NCI-H128 (cell line): ENCODE measurements at regions not wholly inside any gene's neighbourhood (a gene's known extent, or its start where the extent isn't known, plus 50 kb on each side); places are given as distances from the start of the nearest gene placed in this dataset.

Experiments
- DNase-seq: peaks from one replicate; lab custom pipeline; 2025; ENCODE audit not compliant: unreplicated experiment; lab: John Stamatoyannopoulos, UW

- no peak for DNase-seq
Measured at GRCh38 chr13:32859707-32860292, 156.4 kb upstream of the KL start.

GRCh38 chr13:32861304-32861703 lies 154.9 kb upstream of the KL start:
- no peak for DNase-seq

- DNase-seq: no peak
Measured at GRCh38 chr13:32863596-32863995, 152.6 kb upstream of the KL start.

GRCh38 chr13:32866921-32867320 lies 149.3 kb upstream of the KL start:
- no peak for DNase-seq

- DNase-seq: no peak
Measured at GRCh38 chr13:32877491-32877890, 138.7 kb upstream of the KL start.

- no peak for DNase-seq
Measured at GRCh38 chr13:32878163-32878562, 138.1 kb upstream of the KL start.

- no peak for DNase-seq
Measured at GRCh38 chr13:32880636-32881035, 135.6 kb upstream of the KL start.

GRCh38 chr13:32881074-32881776 lies 135.0 kb upstream of the KL start:
- DNase-seq: no peak

- DNase-seq: no peak
Measured at GRCh38 chr13:32881777-32882145, 134.5 kb upstream of the KL start.

- no peak for DNase-seq
Measured at GRCh38 chr13:32882691-32883090, 133.5 kb upstream of the KL start.

GRCh38 chr13:32883474-32883873 lies 132.7 kb upstream of the KL start:
- DNase-seq: peak; percentile 4

- DNase-seq: no peak
Measured at GRCh38 chr13:32887617-32888016, 128.6 kb upstream of the KL start.

- DNase-seq: no peak
Measured at GRCh38 chr13:32889986-32890565, 126.1 kb upstream of the KL start.

- DNase-seq: no peak
Measured at GRCh38 chr13:32893176-32893575, 123.0 kb upstream of the KL start.

- DNase-seq: no peak
Measured at GRCh38 chr13:32894589-32895001, 121.6 kb upstream of the KL start.

- DNase-seq: no peak
Measured at GRCh38 chr13:32895296-32895695, 120.9 kb upstream of the KL start.

- DNase-seq: no peak
Measured at GRCh38 chr13:32897296-32897695, 118.9 kb upstream of the KL start.

GRCh38 chr13:32902029-32902780 lies 114.0 kb upstream of the KL start:
- no peak for DNase-seq

GRCh38 chr13:32902874-32903273 lies 113.3 kb upstream of the KL start:
- no peak for DNase-seq

GRCh38 chr13:32903720-32904119 lies 112.5 kb upstream of the KL start:
- DNase-seq: no peak

- DNase-seq: no peak
Measured at GRCh38 chr13:32904266-32904665, 112.0 kb upstream of the KL start.
